ENCODE measurements at regions not wholly inside any gene's neighbourhood (a gene's known extent, or its start where the extent isn't known, plus 50 kb on each side); places are given as distances from the start of the nearest gene placed in this dataset.

GRCh38 chr6:17004269-17004668 lies 97.6 kb upstream of the STMND1 start:
- TF ChIP-seq CTCF (IDR thresholded peaks at IDR 0.05; ENCODE audit: borderline replicate concordance, extremely low read depth, low read length, poor library complexity, severe bottlenecking): no peak
- TF ChIP-seq EZH2 (IDR thresholded peaks at IDR 0.05; ENCODE audit: borderline replicate concordance, low read depth, low read length, severe bottlenecking): no peak
